KMS-11 (cell line): ENCODE measurements at regions not wholly inside any gene's neighbourhood (a gene's known extent, or its start where the extent isn't known, plus 50 kb on each side); places are given as distances from the start of the nearest gene placed in this dataset.
"Not testable (repeated sequence)": the region's sequence is repeated elsewhere in the genome, so short reads cannot be mapped to it uniquely, and the experiment has no call there.

ENCODE experiments used
- H2AFZ ChIP-seq: fragments of 200-600 bp; sonication (generic); 2 replicates; pipeline ENCODE4 v1.6.1; 2016; ENCODE audit warnings: antibody characterized with exemption, mixed run types, low read depth
- H3K27ac ChIP-seq: fragments of 200-600 bp; sonication (generic); 2 replicates; pipeline ENCODE4 v1.6.1; 2016; ENCODE audit warnings: mild to moderate bottlenecking, mixed run types
- H3K27me3 ChIP-seq: fragments of 200-600 bp; sonication (generic); 2 replicates; pipeline ENCODE4 v1.6.1; 2017; ENCODE audit warnings: mild to moderate bottlenecking, low read depth, mixed run types, moderate library complexity; ENCODE audit not compliant: insufficient read depth
- H3K36me3 ChIP-seq: fragments of 200-600 bp; sonication (generic); 2 replicates; pipeline ENCODE4 v1.6.1; 2017; ENCODE audit warnings: mild to moderate bottlenecking, mixed run types; ENCODE audit not compliant: insufficient read depth
- H3K4me1 ChIP-seq: fragments of 200-600 bp; sonication (generic); 2 replicates; pipeline ENCODE4 v1.6.1; 2016; ENCODE audit warnings: mild to moderate bottlenecking, low read depth, mixed run types; ENCODE audit not compliant: poor library complexity, severe bottlenecking
- H3K4me2 ChIP-seq: fragments of 200-600 bp; sonication (generic); 2 replicates; pipeline ENCODE4 v1.7.0; 2016; ENCODE audit warnings: mild to moderate bottlenecking, mixed run types
- H3K4me3 ChIP-seq: fragments of 200-600 bp; sonication (generic); IDR thresholded peaks from 2 replicates; pipeline ENCODE4 v1.6.1; 2017; ENCODE audit warnings: low read depth, low read length, mixed read lengths; ENCODE audit not compliant: insufficient read depth
- H3K79me2 ChIP-seq: fragments of 200-600 bp; sonication (generic); 2 replicates; pipeline ENCODE4 v1.6.1; 2016; ENCODE audit warnings: low read depth, mixed run types; ENCODE audit not compliant: insufficient read depth
- H3K9ac ChIP-seq: fragments of 200-600 bp; sonication (generic); 2 replicates; pipeline ENCODE4 v1.6.1; 2016; ENCODE audit warnings: mild to moderate bottlenecking, mixed run types
- H4K20me1 ChIP-seq: fragments of 200-600 bp; sonication (generic); 2 replicates; pipeline ENCODE4 v1.6.1; 2016; ENCODE audit warnings: mild to moderate bottlenecking, mixed run types; ENCODE audit not compliant: insufficient read depth
- TF ChIP-seq, protein P1 (sequence below): fragments of 200-600 bp; sonication (generic); conservative IDR thresholded peaks from 2 replicates; pipeline ENCODE4 v1.6.1; 2017; ENCODE audit warnings: low read depth, mild to moderate bottlenecking, antibody characterized with exemption, low read length, moderate library complexity, mixed read lengths

DNA sequence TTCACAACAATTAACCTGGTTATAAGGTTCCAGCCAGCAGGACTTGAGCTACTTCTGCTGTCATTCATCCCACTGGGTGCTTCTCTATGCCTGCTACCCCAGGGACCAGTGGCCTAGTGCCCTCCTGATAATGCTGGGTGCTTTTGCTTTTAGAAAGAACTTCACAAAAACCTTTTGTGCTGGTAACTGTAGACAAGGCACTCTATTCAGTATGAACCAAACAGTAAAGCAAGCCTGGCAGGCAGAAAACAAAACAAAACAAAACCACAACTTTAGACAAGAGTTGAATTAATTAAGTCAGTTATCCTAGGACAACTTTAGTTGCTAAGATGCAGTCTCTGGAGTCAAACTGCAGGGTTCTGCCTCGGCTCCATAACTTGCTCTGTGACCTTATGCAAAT lies 61.9 kb upstream of the ADGRL2 start:
- TF ChIP-seq, protein P1, sequence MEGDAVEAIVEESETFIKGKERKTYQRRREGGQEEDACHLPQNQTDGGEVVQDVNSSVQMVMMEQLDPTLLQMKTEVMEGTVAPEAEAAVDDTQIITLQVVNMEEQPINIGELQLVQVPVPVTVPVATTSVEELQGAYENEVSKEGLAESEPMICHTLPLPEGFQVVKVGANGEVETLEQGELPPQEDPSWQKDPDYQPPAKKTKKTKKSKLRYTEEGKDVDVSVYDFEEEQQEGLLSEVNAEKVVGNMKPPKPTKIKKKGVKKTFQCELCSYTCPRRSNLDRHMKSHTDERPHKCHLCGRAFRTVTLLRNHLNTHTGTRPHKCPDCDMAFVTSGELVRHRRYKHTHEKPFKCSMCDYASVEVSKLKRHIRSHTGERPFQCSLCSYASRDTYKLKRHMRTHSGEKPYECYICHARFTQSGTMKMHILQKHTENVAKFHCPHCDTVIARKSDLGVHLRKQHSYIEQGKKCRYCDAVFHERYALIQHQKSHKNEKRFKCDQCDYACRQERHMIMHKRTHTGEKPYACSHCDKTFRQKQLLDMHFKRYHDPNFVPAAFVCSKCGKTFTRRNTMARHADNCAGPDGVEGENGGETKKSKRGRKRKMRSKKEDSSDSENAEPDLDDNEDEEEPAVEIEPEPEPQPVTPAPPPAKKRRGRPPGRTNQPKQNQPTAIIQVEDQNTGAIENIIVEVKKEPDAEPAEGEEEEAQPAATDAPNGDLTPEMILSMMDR: no peak
- Histone ChIP-seq H3K4me3 (no peak overlapping the region), H3K9ac (no peak overlapping the region), H3K27me3 (no peaks in the 10 kb centered on the region), H4K20me1 (no peaks in the 10 kb centered on the region), H3K79me2 (no peaks in the 10 kb centered on the region), H3K4me2 (no peak overlapping the region), H3K36me3 (no peaks in the 10 kb centered on the region), H2AFZ (no peak overlapping the region), H3K27ac (no peak overlapping the region), H3K4me1 (no peaks in the 10 kb centered on the region)

DNA sequence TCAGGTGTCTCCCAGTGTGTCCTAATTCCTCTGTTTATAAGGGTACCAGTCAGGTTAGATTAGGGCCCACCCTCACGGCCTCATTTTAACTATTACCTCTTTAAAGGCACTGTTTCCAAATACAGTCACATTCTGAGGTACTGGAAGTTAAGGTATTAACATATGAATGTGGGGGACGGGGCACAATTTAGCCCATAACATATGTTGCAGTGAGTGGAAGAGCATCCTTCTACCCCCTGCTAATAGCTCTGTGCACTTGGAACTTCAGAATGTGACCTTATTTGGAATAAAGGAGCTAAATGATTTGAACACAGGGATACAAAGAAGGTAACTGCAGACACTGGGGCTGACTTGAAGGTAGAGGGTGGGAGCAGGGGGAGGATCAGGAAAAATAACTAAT lies 67.3 kb upstream of the ADGRL2 start:
- Histone ChIP-seq H3K79me2 (no peaks in the 10 kb centered on the region), H3K4me1 (no peaks in the 10 kb centered on the region), H3K4me2 (no peak overlapping the region), H3K4me3 (no peak overlapping the region), H2AFZ (no peak overlapping the region), H4K20me1 (no peaks in the 10 kb centered on the region), H3K36me3 (no peaks in the 10 kb centered on the region), H3K27ac (no peak overlapping the region), H3K9ac (no peak overlapping the region), H3K27me3 (no peaks in the 10 kb centered on the region)
- TF ChIP-seq, protein P1: no peak

- no peaks in the 10 kb centered on the region for H3K36me3 ChIP-seq
- H3K4me3 ChIP-seq: no peak overlapping the region
- no peaks in the 10 kb centered on the region for H3K4me1 ChIP-seq
- TF ChIP-seq, protein P1: no peak
- H3K27ac ChIP-seq: no peak overlapping the region
- no peaks in the 10 kb centered on the region for H3K27me3 ChIP-seq
- no peak overlapping the region for H3K4me2 ChIP-seq
- H3K79me2 ChIP-seq: no peaks in the 10 kb centered on the region
- H3K9ac ChIP-seq: no peak overlapping the region
- H2AFZ ChIP-seq: no peak overlapping the region
- no peaks in the 10 kb centered on the region for H4K20me1 ChIP-seq
These were observed 68.7 kb upstream of the ADGRL2 start for GRCh38 chr1:81731989-81732388.

DNA sequence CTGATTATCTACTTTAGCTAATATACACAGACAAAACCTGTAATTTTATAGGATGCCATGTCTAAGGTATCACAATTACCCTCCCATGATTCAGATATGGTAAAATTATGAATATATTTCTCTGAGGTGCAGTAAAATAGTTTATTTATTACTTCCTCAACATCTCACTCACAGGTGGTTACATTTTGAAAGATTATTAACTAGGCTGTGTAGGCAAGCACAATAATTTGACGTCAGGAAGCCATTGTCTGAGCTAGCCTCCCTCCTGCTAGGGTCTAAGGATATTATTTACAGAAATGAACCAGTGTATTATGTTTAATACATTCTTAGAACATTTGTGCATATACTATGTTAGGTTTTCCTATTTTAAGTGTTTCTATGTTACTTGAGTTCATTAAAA lies 69.9 kb upstream of the ADGRL2 start:
- Histone ChIP-seq H2AFZ (no peak overlapping the region), H3K36me3 (no peaks in the 10 kb centered on the region), H3K79me2 (no peaks in the 10 kb centered on the region), H3K4me2 (no peak overlapping the region), H4K20me1 (no peaks in the 10 kb centered on the region), H3K27ac (no peak overlapping the region), H3K9ac (no peak overlapping the region), H3K27me3 (no peaks in the 10 kb centered on the region), H3K4me3 (no peak overlapping the region), H3K4me1 (no peaks in the 10 kb centered on the region)
- TF ChIP-seq, protein P1: no peak

- H3K9ac ChIP-seq, H3K27me3 ChIP-seq, H3K27ac ChIP-seq, H3K79me2 ChIP-seq, H2AFZ ChIP-seq, H4K20me1 ChIP-seq, H3K36me3 ChIP-seq, H3K4me2 ChIP-seq, H3K4me3 ChIP-seq, H3K4me1 ChIP-seq: not testable (repeated sequence)
These were observed 70.4 kb upstream of the ADGRL2 start for GRCh38 chr1:81730299-81730698.
